ENCODE measurements at regions not wholly inside any gene's neighbourhood (a gene's known extent, or its start where the extent isn't known, plus 50 kb on each side); places are given as distances from the start of the nearest gene placed in this dataset.

DNA sequence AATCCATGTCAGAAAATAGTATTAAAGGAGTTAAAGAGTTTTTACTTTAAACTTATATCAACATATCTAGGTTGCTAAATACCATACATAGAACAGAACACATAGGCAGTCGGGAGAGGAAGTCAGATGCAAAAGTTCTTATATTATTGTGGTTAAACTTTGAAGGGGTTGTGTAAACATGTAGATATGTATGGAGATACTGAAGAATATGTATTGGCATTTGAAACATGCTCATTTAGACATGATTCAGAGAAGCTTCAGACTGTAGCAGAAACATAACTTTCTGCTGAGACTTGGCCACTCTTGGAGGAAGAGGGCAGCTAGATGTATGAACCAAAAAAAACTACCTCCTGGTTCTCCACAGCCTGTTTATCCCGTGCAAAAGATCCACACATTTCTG is 103.5 kb upstream of the FERD3L start:
- TF ChIP-seq, protein P1, sequence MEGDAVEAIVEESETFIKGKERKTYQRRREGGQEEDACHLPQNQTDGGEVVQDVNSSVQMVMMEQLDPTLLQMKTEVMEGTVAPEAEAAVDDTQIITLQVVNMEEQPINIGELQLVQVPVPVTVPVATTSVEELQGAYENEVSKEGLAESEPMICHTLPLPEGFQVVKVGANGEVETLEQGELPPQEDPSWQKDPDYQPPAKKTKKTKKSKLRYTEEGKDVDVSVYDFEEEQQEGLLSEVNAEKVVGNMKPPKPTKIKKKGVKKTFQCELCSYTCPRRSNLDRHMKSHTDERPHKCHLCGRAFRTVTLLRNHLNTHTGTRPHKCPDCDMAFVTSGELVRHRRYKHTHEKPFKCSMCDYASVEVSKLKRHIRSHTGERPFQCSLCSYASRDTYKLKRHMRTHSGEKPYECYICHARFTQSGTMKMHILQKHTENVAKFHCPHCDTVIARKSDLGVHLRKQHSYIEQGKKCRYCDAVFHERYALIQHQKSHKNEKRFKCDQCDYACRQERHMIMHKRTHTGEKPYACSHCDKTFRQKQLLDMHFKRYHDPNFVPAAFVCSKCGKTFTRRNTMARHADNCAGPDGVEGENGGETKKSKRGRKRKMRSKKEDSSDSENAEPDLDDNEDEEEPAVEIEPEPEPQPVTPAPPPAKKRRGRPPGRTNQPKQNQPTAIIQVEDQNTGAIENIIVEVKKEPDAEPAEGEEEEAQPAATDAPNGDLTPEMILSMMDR (conservative IDR thresholded peaks at IDR 0.05; ENCODE audit: low read depth, low read length) = no peak
- TF ChIP-seq EZH2 (IDR thresholded peaks at IDR 0.05; ENCODE audit: low read length, unreplicated experiment) (no peak), EZH2phosphoT487 (IDR thresholded peaks at IDR 0.05; ENCODE audit: borderline replicate concordance, low read length) (no peak)

Measured in PC-3 (cell line).